Tongue (tissue), 1 donor: ENCODE measurements at regions not wholly inside any gene's neighbourhood (a gene's known extent, or its start where the extent isn't known, plus 50 kb on each side); places are given as distances from the start of the nearest gene placed in this dataset.

Experiments
- DNase-seq: peaks from one replicate; pipeline ENCODE4 v3.0.0-alpha.2; 2015

- DNase-seq: no peak
Measured at GRCh38 chr2:144078802-144079724, 440.9 kb downstream of the ZEB2 start.

- peak; percentile 83 for DNase-seq
Measured at GRCh38 chr2:144078106-144078505, 441.8 kb downstream of the ZEB2 start.

- DNase-seq: no peak
Measured at GRCh38 chr2:144074450-144074849, 445.5 kb downstream of the ZEB2 start.

GRCh38 chr2:144071461-144071860, 448.5 kb downstream of the ZEB2 start:
- DNase-seq: no peak

- DNase-seq: no peak
Measured at GRCh38 chr2:144067506-144067905, 452.4 kb downstream of the ZEB2 start.

- no peak for DNase-seq
Measured at GRCh38 chr2:144063602-144064001, 456.3 kb downstream of the ZEB2 start.

- DNase-seq: peak; percentile 22
Measured at GRCh38 chr2:144054911-144055310, 465.0 kb downstream of the ZEB2 start.

- DNase-seq: no peak
Measured at GRCh38 chr2:144052083-144052482, 467.8 kb downstream of the ZEB2 start.

- no peak for DNase-seq
Measured at GRCh38 chr2:144049137-144049536, 470.8 kb downstream of the ZEB2 start.

- no peak for DNase-seq
Measured at GRCh38 chr2:144048631-144049060, 471.3 kb downstream of the ZEB2 start.

GRCh38 chr2:144042751-144043150, 477.2 kb downstream of the ZEB2 start:
- DNase-seq: no peak

- DNase-seq: no peak
Measured at GRCh38 chr2:144041612-144042011, 478.3 kb downstream of the ZEB2 start.

GRCh38 chr2:144040834-144041233, 479.1 kb downstream of the ZEB2 start:
- no peak for DNase-seq

GRCh38 chr2:144032566-144032965, 487.4 kb downstream of the ZEB2 start:
- DNase-seq: peak; percentile 16

GRCh38 chr2:144030791-144031190, 489.1 kb downstream of the ZEB2 start:
- DNase-seq: no peak

GRCh38 chr2:144027593-144027992, 492.3 kb downstream of the ZEB2 start:
- DNase-seq: no peak

- no peak for DNase-seq
Measured at GRCh38 chr2:144026753-144027152, 493.2 kb downstream of the ZEB2 start.

- DNase-seq: no peak
Measured at GRCh38 chr2:144020047-144020446, 499.9 kb downstream of the ZEB2 start.

GRCh38 chr2:144015655-144016245, 504.2 kb downstream of the ZEB2 start:
- DNase-seq: no peak

- DNase-seq: peak; percentile 25
Measured at GRCh38 chr2:144015036-144015435, 504.9 kb downstream of the ZEB2 start.

GRCh38 chr2:144014103-144014502, 505.8 kb downstream of the ZEB2 start:
- DNase-seq: no peak

- DNase-seq: no peak
Measured at GRCh38 chr2:144012304-144012703, 507.6 kb downstream of the ZEB2 start.

GRCh38 chr2:144011553-144011952, 508.4 kb downstream of the ZEB2 start:
- no peak for DNase-seq

GRCh38 chr2:144011098-144011497, 508.8 kb downstream of the ZEB2 start:
- DNase-seq: no peak
